OCI-LY1 (cell line): ENCODE measurements at regions not wholly inside any gene's neighbourhood (a gene's known extent, or its start where the extent isn't known, plus 50 kb on each side); places are given as distances from the start of the nearest gene placed in this dataset.

Source experiments
- H2AFZ ChIP-seq: fragments of 200-600 bp; sonication (generic), shearing (Covaris generic); 2 replicates; pipeline ENCODE4 v1.6.0; 2014; ENCODE audit warnings: antibody characterized with exemption, mild to moderate bottlenecking, low read length
- H3F3A ChIP-seq: fragments of 200-600 bp; sonication (generic), shearing (Covaris generic); 2 replicates; pipeline ENCODE4 v1.6.0; 2014; ENCODE audit warnings: mild to moderate bottlenecking, antibody characterized with exemption, low read length, moderate library complexity; ENCODE audit not compliant: insufficient read depth
- H3K27ac ChIP-seq: fragments of 200-600 bp; sonication (generic); 2 replicates; pipeline ENCODE4 v1.5.1; 2014; ENCODE audit warnings: low read length, mixed run types, mild to moderate bottlenecking, low read depth; ENCODE audit not compliant: poor library complexity, severe bottlenecking
- H3K27me3 ChIP-seq: fragments of 200-600 bp; sonication (generic); 2 replicates; pipeline ENCODE4 v1.6.0; 2014; ENCODE audit warnings: antibody characterized with exemption, mild to moderate bottlenecking, low read length, moderate library complexity; ENCODE audit not compliant: insufficient read depth
- H3K36me3 ChIP-seq: fragments of 200-600 bp; sonication (generic); 2 replicates; pipeline ENCODE4 v1.6.1; 2014; ENCODE audit warnings: mild to moderate bottlenecking, antibody characterized with exemption, low read length, moderate library complexity, mixed read lengths; ENCODE audit not compliant: insufficient read depth
- H3K4me1 ChIP-seq: fragments of 200-600 bp; sonication (generic); 2 replicates; pipeline ENCODE4 v1.5.1; 2014; ENCODE audit warnings: mild to moderate bottlenecking, low read length, moderate library complexity; ENCODE audit not compliant: insufficient read depth, severe bottlenecking
- H3K4me2 ChIP-seq: fragments of 200-600 bp; sonication (generic), shearing (Covaris generic); 2 replicates; pipeline ENCODE4 v1.6.1; 2014; ENCODE audit warnings: low read length
- H3K4me3 ChIP-seq: fragments of 200-600 bp; sonication (generic); 2 replicates; pipeline ENCODE4 v1.5.1; 2014; ENCODE audit warnings: low read length, low read depth, mild to moderate bottlenecking, mixed read lengths; ENCODE audit not compliant: poor library complexity, severe bottlenecking
- H3K79me2 ChIP-seq: fragments of 200-600 bp; shearing (Covaris generic); 2 replicates; pipeline ENCODE4 v1.6.1; 2016; ENCODE audit warnings: mixed run types, low read length, mixed read lengths; ENCODE audit not compliant: insufficient read depth
- H3K9ac ChIP-seq: fragments of 200-600 bp; sonication (generic), shearing (Covaris generic); 2 replicates; pipeline ENCODE4 v1.6.1; 2014; ENCODE audit warnings: mild to moderate bottlenecking, low read length, mixed read lengths
- H3K9me2 ChIP-seq: fragments of 200-600 bp; sonication (generic), shearing (Covaris generic); 2 replicates; pipeline ENCODE4 v1.6.1; 2014; ENCODE audit warnings: low read depth, mild to moderate bottlenecking, low read length, mixed read lengths
- H3K9me3 ChIP-seq: fragments of 200-600 bp; shearing (Covaris generic); 2 replicates; pipeline ENCODE4 v1.6.1; 2014; ENCODE audit warnings: low read length, mixed read lengths
- H4K20me1 ChIP-seq: fragments of 200-600 bp; sonication (generic), shearing (Covaris generic); 2 replicates; pipeline ENCODE4 v1.6.0; 2016; ENCODE audit warnings: mild to moderate bottlenecking, low read length; ENCODE audit not compliant: insufficient read depth
- EZH2 ChIP-seq: fragments of 200-600 bp; sonication (generic), shearing (Covaris generic); IDR thresholded peaks from 2 replicates; pipeline ENCODE4 v1.8.0; 2017; ENCODE audit warnings: borderline replicate concordance, mixed run types, mild to moderate bottlenecking, antibody characterized with exemption, low read length, moderate library complexity, mixed read lengths
- TF ChIP-seq, protein P1 (sequence below): fragments of 200-600 bp; sonication (generic), shearing (Covaris generic); IDR thresholded peaks from 2 replicates; pipeline ENCODE4 v1.5.1; 2017; ENCODE audit warnings: mild to moderate bottlenecking, antibody characterized with exemption, low read length, moderate library complexity, mixed read lengths

DNA sequence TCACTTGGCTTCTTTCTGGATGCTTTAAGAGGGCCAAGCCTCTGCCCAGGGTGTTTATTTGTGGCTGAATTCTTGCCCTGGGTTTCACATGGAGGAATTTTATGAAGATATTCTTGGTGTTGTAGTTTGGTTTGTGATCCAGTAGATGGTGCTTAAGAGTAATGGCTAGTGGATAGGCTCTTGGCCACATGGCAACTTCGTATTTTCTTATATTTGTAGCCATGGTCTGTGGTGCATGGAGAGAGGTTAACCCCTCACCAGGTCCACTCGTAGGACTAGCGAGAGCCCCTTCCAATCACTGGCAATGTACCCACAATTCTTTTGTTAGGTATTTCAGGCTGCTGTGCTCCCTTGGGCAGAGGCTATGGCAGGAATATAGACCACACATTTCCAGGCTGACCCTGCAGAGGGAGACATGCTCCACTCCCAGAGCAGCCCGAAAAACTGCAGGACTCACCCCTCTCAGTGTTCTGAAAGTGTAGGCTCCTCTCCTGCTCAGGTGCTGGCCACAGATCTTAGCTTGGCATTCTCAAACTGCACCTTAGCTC, 582.1 kb upstream of the SETBP1 start:
- Histone ChIP-seq H3K27ac (no peak overlapping the region), H3K9me2 (no peaks in the 10 kb centered on the region), H4K20me1 (no peaks in the 10 kb centered on the region), H3K27me3 (no peaks in the 10 kb centered on the region), H3K9me3 (no peaks in the 10 kb centered on the region), H3K4me2 (no peak overlapping the region; the same call in 1 of the 2 replicates), H3K4me3 (no peak overlapping the region), H3K36me3 (no peaks in the 10 kb centered on the region), H3K79me2 (no peaks in the 10 kb centered on the region), H3F3A (no peaks in the 10 kb centered on the region), H3K4me1 (no peaks in the 10 kb centered on the region), H3K9ac (no peak overlapping the region), H2AFZ (no peak overlapping the region)
- no peak for TF ChIP-seq EZH2
- TF ChIP-seq, protein P1, sequence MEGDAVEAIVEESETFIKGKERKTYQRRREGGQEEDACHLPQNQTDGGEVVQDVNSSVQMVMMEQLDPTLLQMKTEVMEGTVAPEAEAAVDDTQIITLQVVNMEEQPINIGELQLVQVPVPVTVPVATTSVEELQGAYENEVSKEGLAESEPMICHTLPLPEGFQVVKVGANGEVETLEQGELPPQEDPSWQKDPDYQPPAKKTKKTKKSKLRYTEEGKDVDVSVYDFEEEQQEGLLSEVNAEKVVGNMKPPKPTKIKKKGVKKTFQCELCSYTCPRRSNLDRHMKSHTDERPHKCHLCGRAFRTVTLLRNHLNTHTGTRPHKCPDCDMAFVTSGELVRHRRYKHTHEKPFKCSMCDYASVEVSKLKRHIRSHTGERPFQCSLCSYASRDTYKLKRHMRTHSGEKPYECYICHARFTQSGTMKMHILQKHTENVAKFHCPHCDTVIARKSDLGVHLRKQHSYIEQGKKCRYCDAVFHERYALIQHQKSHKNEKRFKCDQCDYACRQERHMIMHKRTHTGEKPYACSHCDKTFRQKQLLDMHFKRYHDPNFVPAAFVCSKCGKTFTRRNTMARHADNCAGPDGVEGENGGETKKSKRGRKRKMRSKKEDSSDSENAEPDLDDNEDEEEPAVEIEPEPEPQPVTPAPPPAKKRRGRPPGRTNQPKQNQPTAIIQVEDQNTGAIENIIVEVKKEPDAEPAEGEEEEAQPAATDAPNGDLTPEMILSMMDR: peak; percentile 68

DNA sequence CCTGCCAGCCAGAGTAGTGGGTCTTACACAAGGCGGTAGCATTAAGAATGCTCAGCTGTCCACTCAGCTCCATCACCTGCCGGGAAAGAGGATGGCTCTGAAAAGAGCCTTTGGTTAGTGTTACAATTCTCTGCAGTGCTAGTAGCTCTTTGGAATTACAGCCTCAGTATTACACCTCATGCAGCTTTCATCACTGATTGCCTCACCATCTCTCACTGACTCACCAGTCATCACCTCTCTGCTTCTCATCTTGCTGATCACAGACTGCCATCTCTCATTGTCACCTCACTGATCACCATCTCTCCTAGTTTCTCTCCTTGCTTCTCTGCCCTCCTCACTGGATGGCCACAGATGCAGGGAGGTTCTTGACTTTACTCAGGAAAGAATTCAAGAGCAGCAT, 573.5 kb upstream of the SETBP1 start:
- Histone ChIP-seq H3K9me3 (no peaks in the 10 kb centered on the region), H2AFZ (no peak overlapping the region), H3K27me3 (no peaks in the 10 kb centered on the region), H3K27ac (no peak overlapping the region), H3K4me1 (no peaks in the 10 kb centered on the region), H3K9ac (no peak overlapping the region), H3K79me2 (no peaks in the 10 kb centered on the region), H3K36me3 (no peaks in the 10 kb centered on the region), H3F3A (no peaks in the 10 kb centered on the region), H3K4me3 (no peak overlapping the region), H3K4me2 (no peak overlapping the region), H4K20me1 (no peaks in the 10 kb centered on the region), H3K9me2 (no peaks in the 10 kb centered on the region)
- TF ChIP-seq EZH2: no peak
- TF ChIP-seq, protein P1: no peak

DNA sequence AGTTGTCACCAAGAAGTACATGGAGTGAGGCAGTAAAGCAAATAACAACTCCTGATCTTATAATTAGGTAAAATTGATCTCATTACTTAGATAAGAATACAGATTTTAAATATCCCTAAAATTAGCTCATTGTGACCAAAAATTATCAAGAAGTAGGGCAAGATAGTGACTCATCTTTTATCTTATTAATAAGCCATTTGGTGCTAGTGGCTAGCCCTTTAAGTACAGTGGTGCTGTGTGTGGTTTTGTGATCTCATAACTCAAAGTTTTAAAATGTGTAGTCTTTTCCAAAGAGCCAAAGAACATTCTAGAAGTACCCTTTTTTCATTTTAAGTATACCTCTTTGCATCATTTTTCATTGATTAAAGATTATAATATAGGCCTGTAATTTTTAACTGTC, 569.4 kb upstream of the SETBP1 start:
- Histone ChIP-seq H3K4me2 (no peak overlapping the region), H3K36me3 (no peaks in the 10 kb centered on the region), H3K9me3 (no peaks in the 10 kb centered on the region), H3F3A (no peaks in the 10 kb centered on the region), H3K9ac (no peak overlapping the region), H2AFZ (no peak overlapping the region), H4K20me1 (no peaks in the 10 kb centered on the region), H3K4me3 (no peak overlapping the region), H3K4me1 (no peaks in the 10 kb centered on the region), H3K27me3 (no peaks in the 10 kb centered on the region), H3K27ac (no peak overlapping the region), H3K79me2 (no peaks in the 10 kb centered on the region), H3K9me2 (no peaks in the 10 kb centered on the region)
- TF ChIP-seq, protein P1: no peak
- no peak for TF ChIP-seq EZH2
